ENCODE measurements at regions not wholly inside any gene's neighbourhood (a gene's known extent, or its start where the extent isn't known, plus 50 kb on each side); places are given as distances from the start of the nearest gene placed in this dataset.

- TF ChIP-seq PRPF4 (IDR thresholded peaks at IDR 0.05; ENCODE audit: low read depth, low read length, poor library complexity, severe bottlenecking) = no peak
- TF ChIP-seq CREB1 (IDR thresholded peaks at IDR 0.05) = no peak
- no peak for TF ChIP-seq CREB1 (CRISPR knock-in tag; IDR thresholded peaks at IDR 0.05)
- no peak for TF ChIP-seq TAF15 (IDR thresholded peaks at IDR 0.05; ENCODE audit: low read depth, low read length, poor library complexity, severe bottlenecking)
- TF ChIP-seq RERE (CRISPR knock-in tag; IDR thresholded peaks at IDR 0.05; ENCODE audit: low read depth) = no peak
- TF ChIP-seq HOXA5 (CRISPR knock-in tag; IDR thresholded peaks at IDR 0.05) = no peak
- TF ChIP-seq GABPB1 (CRISPR knock-in tag; IDR thresholded peaks at IDR 0.05) = no peak
- no peak for TF ChIP-seq ZHX1 (CRISPR knock-in tag; IDR thresholded peaks at IDR 0.05; ENCODE audit: low read depth)
- no peak for TF ChIP-seq NFAT5 (CRISPR knock-in tag; IDR thresholded peaks at IDR 0.05)
- TF ChIP-seq SMARCC2 (IDR thresholded peaks at IDR 0.05) = no peak
- TF ChIP-seq ZBTB3 (CRISPR knock-in tag; IDR thresholded peaks at IDR 0.05; ENCODE audit: borderline replicate concordance, low read depth) = no peak
- TF ChIP-seq FOXK1 (CRISPR knock-in tag; IDR thresholded peaks at IDR 0.05; ENCODE audit: borderline replicate concordance, low read depth) = no peak
- no peak for TF ChIP-seq ZNF839 (CRISPR knock-in tag; IDR thresholded peaks at IDR 0.05; ENCODE audit: borderline replicate concordance)
Measured at GRCh38 chr9:4923580-4924544, 61.2 kb upstream of the JAK2 start (continued).
